HepG2 (cell line): ENCODE measurements at regions not wholly inside any gene's neighbourhood (a gene's known extent, or its start where the extent isn't known, plus 50 kb on each side); places are given as distances from the start of the nearest gene placed in this dataset.

Experiments
- ATAC-seq: fragments of 200-7000 bp; cut with Tn5 transposase; 3 replicates; pipeline ENCODE4 v1.9.1; 2020; ENCODE audit warnings: mild to moderate bottlenecking, moderate library complexity
- BruUV-seq: library from RNA; stranded (reverse); fragments of 400-500 nt; replicated peaks from 2 replicates; lab custom pipeline; 2021; lab: Mats Ljungman, UMichigan
- CTCF ChIA-PET: fragments of 300-600 bp; formaldehyde crosslinking; extraction: SDS; loops from one replicate; lab custom pipeline; 2021; ENCODE audit warnings: low total read pairs, inconsistent platforms, low intra/inter-chr PET ratio; lab: Yijun Ruan, JAX
- POLR2A ChIA-PET: fragments of 350-600 bp; sonication (Branson Sonifier 250); formaldehyde crosslinking; loops from one replicate; lab custom pipeline; 2020; ENCODE audit warnings: antibody characterized with exemption, inconsistent platforms; lab: Yijun Ruan, JAX
- DNase-seq: peaks from one replicate; pipeline ENCODE4 v3.0.0-alpha.2; 2015; ENCODE audit warnings: low spot score
- FAIRE-seq: peaks from 3 replicates; lab custom pipeline; 2011; peaks lifted over from hg19 to GRCh38; lab: Jason Lieb, UNC
- H2AFZ ChIP-seq: one replicate; pipeline ENCODE4 v1.6.1; 2011; ENCODE audit warnings: low read length, inconsistent platforms
- H3K27ac ChIP-seq: fragments of 300-600 bp; 3 replicates; pipeline ENCODE4 v1.8.0; 2011; ENCODE audit warnings: mixed run types, mild to moderate bottlenecking, mixed read lengths, low read length, inconsistent platforms; ENCODE audit not compliant: insufficient read depth; ENCODE audit errors: extremely low read length
- H3K27me3 ChIP-seq, 2 experiments: fragments of 200-600 bp in 1 of 2; 2 replicates in 1 of 2; 3 replicates in 1 of 2; pipeline versions ENCODE4 v1.6.0 to v1.8.0; 2011; ENCODE audit warnings: low read length in 2 of 2, mild to moderate bottlenecking in 2 of 2, moderate library complexity in 2 of 2, inconsistent platforms in 1 of 2; ENCODE audit not compliant: insufficient read depth in 2 of 2, control insufficient read depth in 1 of 2
- H3K36me3 ChIP-seq, 2 experiments: fragments of 200-600 bp in 1 of 2; replicated peaks in 1 of 2; 2 replicates in 1 of 2; 3 replicates in 1 of 2; pipeline versions ENCODE4 v1.5.1 to v1.8.0; 2011; ENCODE audit warnings: low read length in 2 of 2, inconsistent platforms in 1 of 2; ENCODE audit not compliant: insufficient read depth in 2 of 2, control insufficient read depth in 1 of 2
- H3K4me1 ChIP-seq: 2 replicates; pipeline ENCODE4 v1.5.1; 2012; ENCODE audit warnings: low read length, inconsistent platforms; ENCODE audit not compliant: insufficient read depth
- H3K4me2 ChIP-seq: 2 replicates; pipeline ENCODE4 v1.6.0; 2011; ENCODE audit warnings: low read depth, low read length, inconsistent platforms
- H3K4me3 ChIP-seq, 3 experiments: fragments of 200-600 bp in 1 of 3; sonication (generic), shearing (Covaris generic) in 1 of 3; replicated peaks in 1 of 3; 2 replicates each; pipeline ENCODE4 v1.5.1; 2011 to 2016; ENCODE audit warnings: low read length in 3 of 3, inconsistent platforms in 2 of 3, low read depth in 2 of 3, mild to moderate bottlenecking in 2 of 3, control low read depth in 1 of 3, mixed read lengths in 1 of 3; ENCODE audit not compliant: insufficient read depth in 1 of 3
- H3K79me2 ChIP-seq: one replicate; pipeline ENCODE4 v1.6.1; 2011; ENCODE audit warnings: low read length, inconsistent platforms; ENCODE audit not compliant: insufficient read depth
- H3K9ac ChIP-seq: 2 replicates; pipeline ENCODE4 v1.6.0; 2011; ENCODE audit warnings: mild to moderate bottlenecking, low read depth, low read length, inconsistent platforms; ENCODE audit not compliant: insufficient read depth
- H3K9me3 ChIP-seq: 2 replicates; pipeline ENCODE4 v1.5.1; 2012; ENCODE audit warnings: mild to moderate bottlenecking, low read length
- H4K20me1 ChIP-seq: 2 replicates; pipeline ENCODE4 v1.6.0; 2011; ENCODE audit warnings: inconsistent platforms, mild to moderate bottlenecking, low read length, moderate library complexity; ENCODE audit not compliant: insufficient read depth
- MTF1 ChIP-seq: sonication (generic); formaldehyde crosslinking; IDR thresholded peaks from 2 replicates; pipeline ENCODE4 v1.5.0; 2020; ENCODE audit warnings: missing genetic modification reagents
- ZMYM2 ChIP-seq: sonication (generic); formaldehyde crosslinking; IDR thresholded peaks from 2 replicates; pipeline ENCODE4 v1.8.0; 2022; ENCODE audit warnings: mild to moderate bottlenecking, missing genetic modification reagents
- ZNF3 ChIP-seq: IDR thresholded peaks from 2 replicates; pipeline ENCODE4 v1.7.0; 2017; ENCODE audit warnings: inconsistent platforms
- WGBS: methylation state at CpG from one replicate; pipeline ENCODE4 v1.1.6; 2017; ENCODE audit warnings: low lambda C conversion rate; 5-methylcytosine and 5-hydroxymethylcytosine counted together
- in situ Hi-C: cut with HindIII; loops from 2 replicates; pipeline ENCODE4 v1.10.0; 2017; ENCODE audit warnings: low pct_unique_long_range_greater_than_20kb; ENCODE audit not compliant: extremely low pct_ligation_motif_present
- intact Hi-C: fragments of 100-400 bp; cut with micrococcal nuclease; formaldehyde crosslinking; loops from one replicate; pipeline ENCODE4 v1.10.0; 2022; ENCODE audit not compliant: unreplicated experiment
- TF ChIP-seq, protein P1 (sequence below): sonication (generic); formaldehyde crosslinking; IDR thresholded peaks from 2 replicates; pipeline ENCODE4 v1.5.0; 2020; ENCODE audit warnings: mild to moderate bottlenecking, missing genetic modification reagents, moderate library complexity
- TF ChIP-seq, protein P2 (sequence below): IDR thresholded peaks from 2 replicates; pipeline ENCODE4 v1.6.1; 2016; ENCODE audit warnings: low read depth
- TF ChIP-seq, protein P3 (sequence below): sonication (generic); formaldehyde crosslinking; conservative IDR thresholded peaks from 2 replicates; pipeline ENCODE4 v1.4.0; 2020; ENCODE audit warnings: missing genetic modification reagents

DNA sequence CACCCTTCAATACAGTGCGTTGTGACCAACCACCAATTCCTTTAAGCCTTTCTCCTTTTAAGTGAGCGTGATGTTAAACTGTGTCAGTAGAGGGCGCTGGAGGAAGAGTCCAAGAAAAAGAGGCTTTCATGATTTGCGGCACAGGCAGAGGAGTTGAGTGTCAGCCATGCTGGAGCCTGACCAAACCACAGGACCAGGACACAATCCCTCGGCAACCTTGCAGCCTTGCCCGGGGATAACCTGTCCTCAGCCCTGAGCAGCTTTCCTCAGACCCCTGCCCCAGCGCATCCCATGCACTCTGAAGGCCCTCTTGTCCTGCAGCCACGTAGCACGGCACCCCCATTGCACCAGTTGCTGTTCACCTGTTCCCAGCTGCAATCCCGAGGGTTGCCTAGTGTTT, 53.5 kb upstream of the SMIM31 start:
- peak; percentile 28 for DNase-seq
- no peak overlapping the region for H3K4me2 ChIP-seq
- H3K27me3 ChIP-seq: no peaks in the 10 kb centered on the region
- no peaks in the 10 kb centered on the region for H3K79me2 ChIP-seq
- H3K27ac ChIP-seq: no peak overlapping the region
- no peaks in the 10 kb centered on the region for H3K36me3 ChIP-seq
- H4K20me1 ChIP-seq: no peaks in the 10 kb centered on the region
- no peaks in the 10 kb centered on the region for H3K4me1 ChIP-seq
- POLR2A ChIA-PET: no interaction called here
- BruUV-seq: no TSS peak
- H3K9ac ChIP-seq: no peak overlapping the region
- H2AFZ ChIP-seq: no peak overlapping the region
- FAIRE-seq: no peak
- ATAC-seq: peak; percentile 78
- H3K4me3 ChIP-seq: no peak overlapping the region
- intact Hi-C loops: no loop called here
- CTCF ChIA-PET: no interaction called here
- in situ Hi-C loops: no loop called here
- H3K9me3 ChIP-seq: no peaks in the 10 kb centered on the region
- WGBS: 18% methylated on average over 9 of the region's 10 CpGs
- TF ChIP-seq, protein P1, sequence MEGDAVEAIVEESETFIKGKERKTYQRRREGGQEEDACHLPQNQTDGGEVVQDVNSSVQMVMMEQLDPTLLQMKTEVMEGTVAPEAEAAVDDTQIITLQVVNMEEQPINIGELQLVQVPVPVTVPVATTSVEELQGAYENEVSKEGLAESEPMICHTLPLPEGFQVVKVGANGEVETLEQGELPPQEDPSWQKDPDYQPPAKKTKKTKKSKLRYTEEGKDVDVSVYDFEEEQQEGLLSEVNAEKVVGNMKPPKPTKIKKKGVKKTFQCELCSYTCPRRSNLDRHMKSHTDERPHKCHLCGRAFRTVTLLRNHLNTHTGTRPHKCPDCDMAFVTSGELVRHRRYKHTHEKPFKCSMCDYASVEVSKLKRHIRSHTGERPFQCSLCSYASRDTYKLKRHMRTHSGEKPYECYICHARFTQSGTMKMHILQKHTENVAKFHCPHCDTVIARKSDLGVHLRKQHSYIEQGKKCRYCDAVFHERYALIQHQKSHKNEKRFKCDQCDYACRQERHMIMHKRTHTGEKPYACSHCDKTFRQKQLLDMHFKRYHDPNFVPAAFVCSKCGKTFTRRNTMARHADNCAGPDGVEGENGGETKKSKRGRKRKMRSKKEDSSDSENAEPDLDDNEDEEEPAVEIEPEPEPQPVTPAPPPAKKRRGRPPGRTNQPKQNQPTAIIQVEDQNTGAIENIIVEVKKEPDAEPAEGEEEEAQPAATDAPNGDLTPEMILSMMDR (CRISPR knock-in tag): peak; percentile 62
- TF ChIP-seq ZMYM2: no peak

DNA sequence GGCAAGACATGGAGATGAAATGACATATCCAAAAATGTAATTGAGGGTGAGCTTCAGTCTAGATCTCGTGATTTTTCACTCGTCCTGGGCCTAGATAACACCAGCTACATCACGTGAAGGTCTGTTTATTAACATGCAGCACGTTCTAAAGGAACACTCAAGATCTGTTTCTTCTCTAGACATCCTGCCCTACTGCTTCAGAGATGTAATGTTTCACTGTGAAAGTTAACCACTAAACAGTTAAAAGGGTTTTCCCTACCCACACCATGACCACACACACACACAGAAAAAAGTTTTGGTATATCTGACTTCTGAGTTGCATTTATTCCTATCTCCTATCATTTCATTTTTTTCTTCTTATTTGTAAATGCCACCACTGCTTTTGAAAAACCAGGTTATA, 52.3 kb upstream of the SMIM31 start:
- Histone ChIP-seq H3K9ac (no peak overlapping the region), H2AFZ (no peak overlapping the region), H4K20me1 (no peaks in the 10 kb centered on the region), H3K4me2 (no peak overlapping the region), H3K27me3 (no peaks in the 10 kb centered on the region; a peak in 1 of 5 replicates), H3K4me1 (no peaks in the 10 kb centered on the region), H3K36me3 (no peaks in the 10 kb centered on the region), H3K27ac (no peak overlapping the region), H3K79me2 (no peaks in the 10 kb centered on the region), H3K9me3 (no peaks in the 10 kb centered on the region), H3K4me3 (no peak overlapping the region)
- intact Hi-C loops (no loop called here), in situ Hi-C loops (no loop called here)
- no peak for FAIRE-seq
- TF ChIP-seq, protein P2, sequence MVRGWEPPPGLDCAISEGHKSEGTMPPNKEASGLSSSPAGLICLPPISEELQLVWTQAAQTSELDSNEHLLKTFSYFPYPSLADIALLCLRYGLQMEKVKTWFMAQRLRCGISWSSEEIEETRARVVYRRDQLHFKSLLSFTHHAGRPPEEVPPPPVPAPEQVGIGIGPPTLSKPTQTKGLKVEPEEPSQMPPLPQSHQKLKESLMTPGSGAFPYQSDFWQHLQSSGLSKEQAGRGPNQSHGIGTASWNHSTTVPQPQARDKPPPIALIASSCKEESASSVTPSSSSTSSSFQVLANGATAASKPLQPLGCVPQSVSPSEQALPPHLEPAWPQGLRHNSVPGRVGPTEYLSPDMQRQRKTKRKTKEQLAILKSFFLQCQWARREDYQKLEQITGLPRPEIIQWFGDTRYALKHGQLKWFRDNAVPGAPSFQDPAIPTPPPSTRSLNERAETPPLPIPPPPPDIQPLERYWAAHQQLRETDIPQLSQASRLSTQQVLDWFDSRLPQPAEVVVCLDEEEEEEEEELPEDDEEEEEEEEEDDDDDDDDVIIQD: no peak
- TF ChIP-seq ZNF3 (CRISPR knock-in tag) (no peak), MTF1 (CRISPR knock-in tag) (no peak)
- TF ChIP-seq, protein P3, sequence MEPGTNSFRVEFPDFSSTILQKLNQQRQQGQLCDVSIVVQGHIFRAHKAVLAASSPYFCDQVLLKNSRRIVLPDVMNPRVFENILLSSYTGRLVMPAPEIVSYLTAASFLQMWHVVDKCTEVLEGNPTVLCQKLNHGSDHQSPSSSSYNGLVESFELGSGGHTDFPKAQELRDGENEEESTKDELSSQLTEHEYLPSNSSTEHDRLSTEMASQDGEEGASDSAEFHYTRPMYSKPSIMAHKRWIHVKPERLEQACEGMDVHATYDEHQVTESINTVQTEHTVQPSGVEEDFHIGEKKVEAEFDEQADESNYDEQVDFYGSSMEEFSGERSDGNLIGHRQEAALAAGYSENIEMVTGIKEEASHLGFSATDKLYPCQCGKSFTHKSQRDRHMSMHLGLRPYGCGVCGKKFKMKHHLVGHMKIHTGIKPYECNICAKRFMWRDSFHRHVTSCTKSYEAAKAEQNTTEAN (CRISPR knock-in tag): no peak
- CTCF ChIA-PET: no interaction called here
- no peak for DNase-seq
- ATAC-seq: no peak
- WGBS: 0% methylated on average over 4 of the region's 4 CpGs
- no TSS peak for BruUV-seq
- POLR2A ChIA-PET: no interaction called here
